ENCODE measurements at regions not wholly inside any gene's neighbourhood (a gene's known extent, or its start where the extent isn't known, plus 50 kb on each side); places are given as distances from the start of the nearest gene placed in this dataset.

GRCh38 chr2:167508709-167509108 is 620.4 kb downstream of the XIRP2 start:
- no peak for TF ChIP-seq CTCF (IDR thresholded peaks at IDR 0.05; ENCODE audit: unreplicated experiment)
- no peak overlapping the region for H3K27ac Mint-ChIP-seq (ENCODE audit: unreplicated experiment)
- DNase-seq (ENCODE audit: low spot score), result no peak
- peaks cover 15% of the 10 kb centered on the region for H3K4me1 Mint-ChIP-seq (ENCODE audit: unreplicated experiment)
- no peaks in the 10 kb centered on the region for H3K27me3 Mint-ChIP-seq (ENCODE audit: unreplicated experiment)
- H3K9me3 Mint-ChIP-seq (ENCODE audit: unreplicated experiment), result no peaks in the 10 kb centered on the region
- H3K4me3 Mint-ChIP-seq (ENCODE audit: unreplicated experiment), result no peak overlapping the region
- no peaks in the 10 kb centered on the region for H3K36me3 Mint-ChIP-seq (ENCODE audit: low read depth, unreplicated experiment)

- DNase-seq (ENCODE audit: low spot score), result no peak
- H3K4me3 Mint-ChIP-seq (ENCODE audit: unreplicated experiment), result no peak overlapping the region
- no peaks in the 10 kb centered on the region for H3K36me3 Mint-ChIP-seq (ENCODE audit: low read depth, unreplicated experiment)
- H3K27me3 Mint-ChIP-seq (ENCODE audit: unreplicated experiment), result no peaks in the 10 kb centered on the region
- peaks cover 15% of the 10 kb centered on the region for H3K4me1 Mint-ChIP-seq (ENCODE audit: unreplicated experiment)
- TF ChIP-seq CTCF (IDR thresholded peaks at IDR 0.05; ENCODE audit: unreplicated experiment), result no peak
- no peak overlapping the region for H3K27ac Mint-ChIP-seq (ENCODE audit: unreplicated experiment)
- no peaks in the 10 kb centered on the region for H3K9me3 Mint-ChIP-seq (ENCODE audit: unreplicated experiment)
Measured at GRCh38 chr2:167506395-167506794, 618.1 kb downstream of the XIRP2 start.

- Mint-ChIP-seq H3K4me3 (ENCODE audit: unreplicated experiment) (no peak overlapping the region), H3K9me3 (ENCODE audit: unreplicated experiment) (no peaks in the 10 kb centered on the region), H3K27me3 (ENCODE audit: unreplicated experiment) (peaks cover under 1% of the 10 kb centered on the region), H3K4me1 (ENCODE audit: unreplicated experiment) (peaks cover 10% of the 10 kb centered on the region), H3K27ac (ENCODE audit: unreplicated experiment) (no peak overlapping the region), H3K36me3 (ENCODE audit: low read depth, unreplicated experiment) (no peaks in the 10 kb centered on the region)
- no peak for DNase-seq (ENCODE audit: low spot score)
- TF ChIP-seq CTCF (IDR thresholded peaks at IDR 0.05; ENCODE audit: unreplicated experiment), result no peak
Measured at GRCh38 chr2:167504695-167505094, 616.4 kb downstream of the XIRP2 start.

- peaks cover 2% of the 10 kb centered on the region for H3K27me3 Mint-ChIP-seq (ENCODE audit: unreplicated experiment)
- no peak for TF ChIP-seq CTCF (IDR thresholded peaks at IDR 0.05; ENCODE audit: unreplicated experiment)
- H3K4me3 Mint-ChIP-seq (ENCODE audit: unreplicated experiment), result no peak overlapping the region
- H3K36me3 Mint-ChIP-seq (ENCODE audit: low read depth, unreplicated experiment), result no peaks in the 10 kb centered on the region
- DNase-seq (ENCODE audit: low spot score), result no peak
- H3K27ac Mint-ChIP-seq (ENCODE audit: unreplicated experiment), result no peak overlapping the region
- H3K4me1 Mint-ChIP-seq (ENCODE audit: unreplicated experiment), result peaks cover 10% of the 10 kb centered on the region
- H3K9me3 Mint-ChIP-seq (ENCODE audit: unreplicated experiment), result no peaks in the 10 kb centered on the region
Measured at GRCh38 chr2:167504061-167504460, 615.8 kb downstream of the XIRP2 start.

- Mint-ChIP-seq H3K9me3 (ENCODE audit: unreplicated experiment) (no peaks in the 10 kb centered on the region), H3K4me3 (ENCODE audit: unreplicated experiment) (no peak overlapping the region), H3K36me3 (ENCODE audit: low read depth, unreplicated experiment) (no peaks in the 10 kb centered on the region), H3K4me1 (ENCODE audit: unreplicated experiment) (peaks cover 15% of the 10 kb centered on the region), H3K27me3 (ENCODE audit: unreplicated experiment) (peaks cover 2% of the 10 kb centered on the region), H3K27ac (ENCODE audit: unreplicated experiment) (no peak overlapping the region)
- TF ChIP-seq CTCF (IDR thresholded peaks at IDR 0.05; ENCODE audit: unreplicated experiment), result no peak
- DNase-seq (ENCODE audit: low spot score), result no peak
Measured at GRCh38 chr2:167501618-167502017, 613.3 kb downstream of the XIRP2 start.

All from endothelial cell (in vitro differentiated cells).